ENCODE measurements at regions not wholly inside any gene's neighbourhood (a gene's known extent, or its start where the extent isn't known, plus 50 kb on each side); places are given as distances from the start of the nearest gene placed in this dataset.

DNA sequence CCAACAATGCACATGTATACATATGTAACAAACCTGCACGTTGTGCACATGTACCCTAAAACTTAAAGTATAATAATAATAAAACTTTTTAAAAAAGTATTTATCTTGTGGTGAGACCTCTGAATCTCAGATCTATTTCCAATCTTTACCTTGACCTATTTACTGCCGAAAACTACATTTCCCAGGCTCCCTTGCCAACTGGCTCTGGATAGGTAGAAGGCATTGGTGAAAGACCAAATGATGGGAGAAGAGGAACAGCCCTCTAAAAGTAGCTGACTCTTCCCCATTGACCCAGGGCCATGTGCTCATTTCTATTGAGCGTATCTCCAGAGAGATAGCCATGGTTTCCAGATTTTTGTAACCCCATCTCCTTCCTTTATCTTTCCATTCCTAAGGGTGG, 247.4 kb downstream of the GPAM start:
- no peak for ATAC-seq

DNA sequence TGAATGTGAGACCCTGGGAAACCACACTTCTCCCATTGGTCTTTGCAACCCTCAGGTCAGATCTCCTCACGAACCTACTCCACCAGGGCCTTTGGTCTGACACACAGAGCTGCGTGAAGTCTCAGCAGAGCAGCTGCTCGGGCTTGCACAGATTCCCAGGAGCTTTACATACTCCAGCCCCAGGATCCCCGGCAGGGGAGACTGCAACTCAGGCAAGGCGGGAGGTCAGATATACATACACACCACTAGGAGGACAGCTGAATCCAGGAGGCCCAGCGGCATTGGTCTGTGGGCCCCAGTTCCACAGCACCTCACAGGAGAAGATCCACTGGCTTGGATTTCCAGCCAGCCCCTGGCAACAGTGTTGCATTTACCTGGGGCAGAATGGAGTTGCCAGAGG, 239.2 kb downstream of the GPAM start:
- ATAC-seq = no peak

DNA sequence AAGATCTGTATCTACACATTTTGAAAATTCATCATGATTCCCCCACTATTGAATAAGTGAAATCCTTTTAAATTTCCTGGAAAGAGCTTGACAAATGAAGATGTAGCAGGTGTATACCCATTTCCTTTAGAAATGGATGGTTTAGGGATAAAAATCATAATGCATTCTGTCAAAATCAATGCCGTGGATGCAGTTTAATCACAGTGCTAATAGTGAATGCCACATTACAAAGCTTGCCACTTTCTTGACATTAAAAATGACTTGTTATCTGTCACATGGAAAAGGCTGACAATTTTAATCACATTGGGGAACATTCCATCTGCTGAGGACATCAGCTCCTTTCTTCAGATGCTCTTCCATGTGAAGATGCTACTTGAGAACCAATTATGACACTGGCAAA, 229.6 kb downstream of the GPAM start:
- ATAC-seq = no peak

- no peak for ATAC-seq
Measured at GRCh38 chr10:111954386-111954785, 229.2 kb downstream of the GPAM start.

- no peak for ATAC-seq
Measured at GRCh38 chr10:111956841-111957240, 226.7 kb downstream of the GPAM start.

GRCh38 chr10:111962951-111963350, 220.6 kb downstream of the GPAM start:
- ATAC-seq = no peak

DNA sequence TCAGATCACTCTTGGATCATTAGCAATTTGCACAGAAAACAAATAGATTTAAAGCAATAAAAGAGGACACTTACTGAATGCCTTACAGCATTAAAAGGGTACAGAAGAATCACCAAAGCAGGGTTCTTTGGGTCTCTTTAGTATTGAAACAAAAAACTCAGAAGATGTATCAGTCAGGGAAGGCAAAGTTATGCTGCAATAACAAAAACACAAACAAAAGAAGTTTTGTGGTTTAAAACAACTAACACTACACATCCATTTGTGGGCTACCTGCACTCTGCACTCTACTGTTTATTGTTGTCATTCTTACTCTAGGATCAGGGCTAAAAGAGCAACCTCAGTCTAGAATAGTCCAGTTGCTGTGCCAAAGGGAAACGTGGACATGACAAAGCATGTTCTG, 216.4 kb downstream of the GPAM start:
- ATAC-seq = no peak

DNA sequence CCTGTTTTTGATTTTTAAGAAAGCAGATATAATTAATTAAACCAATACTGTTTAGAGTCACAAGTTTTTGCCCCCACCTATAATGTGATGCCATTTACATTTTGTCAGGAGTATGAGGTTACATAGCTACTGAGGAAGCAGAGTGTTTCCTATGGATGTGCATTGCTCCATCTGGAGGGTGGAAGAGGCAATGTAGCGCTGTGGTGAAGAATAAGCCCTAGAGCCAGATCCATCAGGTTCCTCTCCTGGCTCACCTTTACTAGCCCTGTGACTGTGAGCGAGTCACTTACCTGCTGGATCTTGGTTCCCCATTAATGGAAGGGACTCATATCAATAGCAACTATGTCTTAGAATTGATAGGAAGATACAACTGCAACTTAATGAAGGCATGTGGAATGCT, 216.0 kb downstream of the GPAM start:
- no peak for ATAC-seq

DNA sequence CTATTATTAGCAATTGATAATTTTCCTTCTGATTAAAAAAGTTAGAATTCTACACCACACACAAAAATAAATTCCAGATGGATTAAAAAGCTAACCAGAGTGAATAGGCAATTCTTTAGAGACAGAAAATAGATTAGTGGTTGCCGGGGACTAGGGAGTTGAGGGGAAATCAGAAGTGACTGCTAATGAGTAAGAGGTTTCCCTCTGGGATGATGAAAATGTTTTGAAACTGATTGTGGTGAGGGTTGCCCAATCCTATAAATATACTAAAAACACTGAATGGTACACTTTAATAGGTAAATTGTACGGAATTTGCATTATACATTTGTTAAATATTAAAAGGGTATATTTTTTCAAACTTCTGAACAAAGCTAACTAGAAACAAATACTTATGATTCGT, 214.9 kb downstream of the GPAM start:
- ATAC-seq = no peak

DNA sequence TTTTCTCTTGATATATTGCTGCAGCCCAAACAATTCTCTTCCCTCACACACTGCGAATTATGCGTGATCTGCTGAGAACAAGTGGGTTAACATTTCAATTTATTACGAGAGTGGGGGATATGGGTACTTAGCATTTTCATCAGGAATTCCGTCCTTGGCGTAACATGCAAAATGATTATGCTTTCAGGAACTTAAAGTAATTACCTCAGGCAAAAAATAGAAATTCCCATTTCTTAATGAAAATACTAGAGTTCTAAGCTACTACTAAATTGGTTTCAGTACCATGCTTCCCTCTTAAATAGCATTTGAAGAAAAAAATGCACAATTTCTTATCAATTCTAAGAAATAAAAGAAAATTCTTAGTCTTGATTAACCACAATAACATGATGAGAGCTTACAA, 213.5 kb downstream of the GPAM start:
- ATAC-seq = no peak

DNA sequence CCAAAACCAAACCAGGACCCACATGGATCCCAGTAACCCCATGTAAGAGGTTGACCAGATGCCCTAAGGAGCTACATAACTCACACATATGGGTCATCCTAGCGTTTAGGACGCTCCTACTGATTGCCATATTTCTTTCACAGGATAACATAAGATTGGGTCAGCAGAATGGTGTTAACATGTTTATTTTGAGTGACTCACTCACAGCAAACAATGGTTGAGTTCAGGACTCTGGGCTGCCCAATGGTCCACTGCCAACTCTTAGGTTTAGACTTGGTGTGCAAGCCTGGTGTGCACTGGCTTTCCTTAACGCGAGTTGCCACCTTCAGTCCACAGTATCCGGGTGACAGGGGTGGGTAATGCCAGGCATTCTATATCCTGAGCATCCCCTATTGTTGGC, 211.5 kb downstream of the GPAM start:
- no peak for ATAC-seq

- no peak for ATAC-seq
Measured at GRCh38 chr10:111973306-111973705, 210.3 kb downstream of the GPAM start.

DNA sequence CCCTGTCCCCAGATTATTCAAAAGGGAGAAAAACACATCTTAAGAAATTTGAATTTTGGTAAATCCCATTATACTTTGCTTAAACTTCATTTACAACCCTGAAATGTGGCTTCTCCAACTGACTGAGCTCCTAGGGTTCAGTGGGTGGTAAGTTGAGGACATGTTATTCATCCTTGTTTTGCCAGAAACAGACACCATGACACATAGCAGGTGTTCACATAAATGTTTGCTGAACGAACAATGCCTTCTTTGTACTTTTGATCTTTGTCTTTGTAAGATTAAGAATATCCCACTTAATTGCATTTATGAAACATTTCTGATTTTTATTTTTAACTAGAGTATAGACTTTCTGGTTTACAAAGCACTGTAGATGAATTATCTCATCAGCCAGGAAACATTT, 209.7 kb downstream of the GPAM start:
- no peak for ATAC-seq

DNA sequence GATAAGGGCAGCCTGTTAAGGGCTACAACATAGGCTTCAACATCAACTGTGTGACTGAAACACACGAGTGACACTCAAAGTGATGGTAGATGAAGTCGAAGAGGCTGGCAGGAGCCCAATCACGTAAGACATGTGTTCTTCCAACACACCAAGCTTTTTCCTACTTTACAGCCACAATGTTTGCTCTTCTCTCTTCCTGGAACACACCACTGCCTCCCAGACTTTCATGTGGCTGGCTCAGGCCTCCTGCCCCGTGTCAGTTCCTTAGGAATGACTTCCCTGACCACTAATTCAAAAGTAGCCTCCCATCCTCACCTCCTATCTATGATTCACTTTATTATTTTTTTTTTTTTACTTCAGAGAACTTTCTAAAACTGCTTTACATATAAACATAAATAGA, 209.2 kb downstream of the GPAM start:
- no peak for ATAC-seq

GRCh38 chr10:111976557-111976956, 207.0 kb downstream of the GPAM start:
- ATAC-seq = no peak

GRCh38 chr10:111984057-111984456, 199.5 kb downstream of the GPAM start:
- ATAC-seq = no peak

- ATAC-seq = no peak
Measured at GRCh38 chr10:111986079-111986478, 197.5 kb downstream of the GPAM start.

- no peak for ATAC-seq
Measured at GRCh38 chr10:111988646-111989045, 194.9 kb downstream of the GPAM start.

DNA sequence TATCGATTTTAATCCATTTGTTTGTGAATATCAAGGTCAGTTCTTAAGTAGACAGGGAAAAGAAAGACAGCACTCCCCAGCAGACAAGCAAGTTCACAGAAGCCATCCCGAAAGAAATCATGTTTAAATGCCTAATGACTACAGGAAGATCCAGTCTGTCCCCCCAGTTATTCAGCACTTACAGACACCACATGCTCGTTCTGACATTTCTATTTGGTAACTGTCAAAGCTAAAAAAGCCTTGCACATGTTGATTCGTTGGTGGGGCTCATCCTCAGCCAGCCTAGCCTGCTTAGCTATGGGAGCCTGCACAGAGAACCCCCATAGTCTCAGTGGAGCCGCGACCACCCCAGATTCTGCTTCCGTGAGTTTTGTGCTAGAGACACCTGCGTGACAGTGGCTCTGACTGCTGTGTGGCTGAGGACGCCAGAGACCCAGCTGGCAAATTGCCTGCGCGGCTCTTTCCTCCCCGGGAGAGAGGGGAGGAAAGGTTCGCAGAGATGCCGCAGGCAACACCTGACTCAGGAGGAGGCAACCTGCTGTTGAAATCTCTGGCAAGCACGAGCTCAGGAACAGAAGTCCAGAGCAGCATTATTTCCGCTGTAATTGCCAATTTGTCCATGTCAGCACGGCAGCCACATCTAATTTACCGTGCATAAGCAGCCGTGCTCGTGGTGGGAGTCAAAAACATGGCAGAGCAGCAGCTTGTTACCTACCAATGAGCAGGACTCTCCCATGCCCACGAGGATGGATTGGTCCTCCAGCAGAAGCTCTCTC, 194.2 kb downstream of the GPAM start:
- ATAC-seq = no peak

- no peak for ATAC-seq
Measured at GRCh38 chr10:111990734-111991133, 192.8 kb downstream of the GPAM start.

DNA sequence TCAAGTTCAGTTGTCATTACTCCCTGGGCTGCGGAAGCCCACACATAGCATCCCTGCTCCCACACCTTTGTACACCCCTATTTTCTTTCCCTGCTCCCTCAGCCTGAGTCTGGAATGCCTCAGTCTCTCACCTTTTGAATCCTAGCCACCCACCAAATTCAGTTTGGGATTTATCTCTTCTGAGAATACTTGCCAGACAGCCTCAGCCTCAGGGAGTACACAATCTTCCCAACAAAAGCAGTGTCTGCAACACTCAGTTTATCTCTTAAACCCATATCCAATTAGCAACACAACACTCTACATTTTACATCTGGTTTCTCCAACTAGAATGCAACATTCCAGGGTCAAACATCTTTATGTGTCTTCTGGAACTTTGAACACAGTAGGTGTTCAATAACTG, 190.2 kb downstream of the GPAM start:
- no peak for ATAC-seq

- ATAC-seq = no peak
Measured at GRCh38 chr10:111993872-111994426, 189.6 kb downstream of the GPAM start.

- ATAC-seq = no peak
Measured at GRCh38 chr10:111996103-111996502, 187.5 kb downstream of the GPAM start.

DNA sequence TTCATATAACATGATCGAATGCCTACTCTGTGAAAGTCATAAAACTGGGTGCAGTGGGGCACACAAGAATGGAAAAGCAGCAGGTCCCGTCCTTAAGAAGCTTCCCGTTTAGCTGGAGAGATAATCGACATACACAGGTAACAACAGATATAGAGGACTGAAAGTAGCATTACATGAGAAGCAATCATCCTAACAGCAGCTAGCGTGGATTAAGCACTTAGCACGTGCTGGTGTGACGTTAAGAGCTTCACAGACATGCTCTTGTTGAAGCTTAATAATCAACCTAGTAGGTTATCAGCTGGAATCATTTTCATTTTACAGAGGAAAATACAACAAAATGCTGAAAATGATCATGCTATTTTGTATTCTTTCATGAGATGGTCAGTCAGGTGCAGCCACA, 184.8 kb downstream of the GPAM start:
- ATAC-seq = no peak
